ENCODE measurements at regions not wholly inside any gene's neighbourhood (a gene's known extent, or its start where the extent isn't known, plus 50 kb on each side); places are given as distances from the start of the nearest gene placed in this dataset.

- peak; percentile 72 for DNase-seq (ENCODE audit: low read depth)
- TF ChIP-seq CTCF (conservative IDR thresholded peaks at IDR 0.05; ENCODE audit: low read depth, low read length), result no peak
Observed at GRCh38 chr14:26765768-26766520, 168.1 kb upstream of the NOVA1 start.

GRCh38 chr14:26766726-26767125, 168.9 kb upstream of the NOVA1 start:
- no peak for DNase-seq (ENCODE audit: low read depth)
- TF ChIP-seq CTCF (conservative IDR thresholded peaks at IDR 0.05; ENCODE audit: low read depth, low read length), result no peak
- H3K4me3 ChIP-seq (ENCODE audit: low read length), result no peak overlapping the region

More at GRCh38 chr14:26765768-26766520, 168.1 kb upstream of the NOVA1 start:
- no peak overlapping the region for H3K4me3 ChIP-seq (ENCODE audit: low read length)

GRCh38 chr14:26773906-26774593, 176.2 kb upstream of the NOVA1 start:
- TF ChIP-seq CTCF (conservative IDR thresholded peaks at IDR 0.05; ENCODE audit: low read depth, low read length), result no peak
- no peak for DNase-seq (ENCODE audit: low read depth)
- H3K4me3 ChIP-seq (ENCODE audit: low read length), result no peak overlapping the region

GRCh38 chr14:26775765-26776563, 178.1 kb upstream of the NOVA1 start:
- DNase-seq (ENCODE audit: low read depth), result no peak
- no peak for TF ChIP-seq CTCF (conservative IDR thresholded peaks at IDR 0.05; ENCODE audit: low read depth, low read length)
- H3K4me3 ChIP-seq (ENCODE audit: low read length), result no peak overlapping the region

- no peak for DNase-seq (ENCODE audit: low read depth)
- no peak overlapping the region for H3K4me3 ChIP-seq (ENCODE audit: low read length)
- TF ChIP-seq CTCF (conservative IDR thresholded peaks at IDR 0.05; ENCODE audit: low read depth, low read length), result no peak
Observed at GRCh38 chr14:26791117-26791806, 193.4 kb upstream of the NOVA1 start.

- DNase-seq (ENCODE audit: low read depth), result no peak
- TF ChIP-seq CTCF (conservative IDR thresholded peaks at IDR 0.05; ENCODE audit: low read depth, low read length), result no peak
- H3K4me3 ChIP-seq (ENCODE audit: low read length), result no peak overlapping the region
Observed at GRCh38 chr14:26794731-26795130, 196.9 kb upstream of the NOVA1 start.
